ENCODE measurements at regions not wholly inside any gene's neighbourhood (a gene's known extent, or its start where the extent isn't known, plus 50 kb on each side); places are given as distances from the start of the nearest gene placed in this dataset.
A peak's percentile ranks its signal among the peaks of the same experiment; 100 is the strongest.

GRCh38 chr9:2963307-2963706 lies 119.4 kb upstream of the PUM3 start:
- Histone ChIP-seq H3K18ac (ENCODE audit: low read length) (no peak overlapping the region), H3K4me3 (ENCODE audit: low read depth, low read length) (no peak overlapping the region), H2AK5ac (ENCODE audit: low read length) (no peak overlapping the region), H3K27me3 (ENCODE audit: insufficient read depth, low read length) (no peaks in the 10 kb centered on the region), H3K79me2 (ENCODE audit: control insufficient read depth, insufficient read depth, low read length, poor library complexity) (no peaks in the 10 kb centered on the region), H2AFZ (ENCODE audit: insufficient read depth, low read length, poor library complexity) (no peak overlapping the region), H3K4me2 (ENCODE audit: low read length) (no peak overlapping the region), H3K9me3 (ENCODE audit: insufficient read depth, low read depth, low read length) (peaks cover 1% of the 10 kb centered on the region), H2BK5ac (ENCODE audit: low read depth, low read length, poor library complexity) (no peak overlapping the region), H3K27ac (ENCODE audit: low read depth, low read length) (no peak overlapping the region), H3K4ac (ENCODE audit: low read depth, low read length) (no peak overlapping the region), H3K9ac (ENCODE audit: low read length) (no peak overlapping the region), H4K8ac (ENCODE audit: low read depth, low read length) (no peak overlapping the region), H2BK12ac (ENCODE audit: low read length) (no peak overlapping the region), H2BK120ac (ENCODE audit: insufficient read depth, low read length, poor library complexity) (no peak overlapping the region), H4K91ac (ENCODE audit: low read depth, low read length) (no peak overlapping the region), H3K36me3 (ENCODE audit: control insufficient read depth in 1 of 2, insufficient read depth in 2 of 2, low read length in 2 of 2) (no peaks in the 10 kb centered on the region), H3K4me1 (ENCODE audit: control insufficient read depth in 1 of 2, insufficient read depth in 2 of 2, low read length in 2 of 2) (no peaks in the 10 kb centered on the region), H3K79me1 (ENCODE audit: low read length) (no peaks in the 10 kb centered on the region), H3K14ac (ENCODE audit: low read length) (no peak overlapping the region), H4K12ac (ENCODE audit: low read depth, low read length) (no peak overlapping the region), H3K23ac (ENCODE audit: low read length) (no peak overlapping the region)
- no CpG with 5 or more reads among the region's 2 CpGs for WGBS (ENCODE audit: extremely low coverage, insufficient coverage, insufficient read length)
- DNase-seq: peak in 1 of 2 donors; percentile 20

DNA sequence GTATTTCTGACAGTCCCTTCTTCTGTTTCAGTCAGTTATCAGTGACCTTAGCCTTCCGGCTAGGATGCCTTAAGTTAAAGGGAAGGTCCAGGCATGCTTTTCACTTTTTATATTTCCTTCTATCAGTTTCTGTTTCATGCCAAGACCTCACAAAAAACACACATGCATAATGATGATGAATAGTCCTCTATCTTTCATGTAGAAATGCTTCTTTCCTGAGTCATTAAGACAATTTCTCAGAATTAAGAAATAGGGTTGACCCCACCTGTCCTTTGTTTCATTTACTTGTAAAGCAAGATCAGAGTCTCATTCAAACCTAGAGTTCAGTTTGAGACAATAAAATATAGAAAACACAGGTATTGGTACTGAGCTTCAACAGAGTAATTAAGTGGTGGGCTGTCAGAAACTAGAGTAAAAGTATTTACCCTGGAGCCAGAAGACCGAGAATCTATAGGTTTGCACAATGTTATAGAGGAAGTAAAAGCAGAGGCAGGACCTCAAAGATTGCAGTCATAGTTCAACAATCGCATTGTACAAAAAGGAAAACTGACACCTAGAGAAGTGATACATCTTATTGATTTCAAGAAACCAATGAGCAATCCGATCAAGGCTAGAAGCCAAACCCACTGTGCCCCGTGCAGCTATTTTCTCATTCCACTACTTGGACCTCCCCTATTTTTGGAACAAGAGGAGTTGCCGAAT lies 118.7 kb upstream of the PUM3 start:
- no peak overlapping the region for H4K8ac ChIP-seq (ENCODE audit: low read depth, low read length)
- DNase-seq: peak in 1 of 2 donors; percentile 23
- H3K36me3 ChIP-seq (ENCODE audit: control insufficient read depth in 1 of 2, insufficient read depth in 2 of 2, low read length in 2 of 2): no peaks in the 10 kb centered on the region
- no peak overlapping the region for H2BK12ac ChIP-seq (ENCODE audit: low read length)
- H3K4me1 ChIP-seq (ENCODE audit: control insufficient read depth in 1 of 2, insufficient read depth in 2 of 2, low read length in 2 of 2): no peaks in the 10 kb centered on the region
- H3K27ac ChIP-seq (ENCODE audit: low read depth, low read length): no peak overlapping the region
- H3K27me3 ChIP-seq (ENCODE audit: insufficient read depth, low read length): no peaks in the 10 kb centered on the region
- H3K4me2 ChIP-seq (ENCODE audit: low read length): no peak overlapping the region
- H3K9me3 ChIP-seq (ENCODE audit: insufficient read depth, low read depth, low read length): peaks cover 1% of the 10 kb centered on the region
- WGBS (ENCODE audit: extremely low coverage, insufficient coverage, insufficient read length): no CpG with 5 or more reads among the region's 6 CpGs
- no peak overlapping the region for H3K23ac ChIP-seq (ENCODE audit: low read length)
- H3K4me3 ChIP-seq (ENCODE audit: low read depth, low read length): no peak overlapping the region
- H3K79me1 ChIP-seq (ENCODE audit: low read length): no peaks in the 10 kb centered on the region
- no peak overlapping the region for H4K12ac ChIP-seq (ENCODE audit: low read depth, low read length)
- no peak overlapping the region for H3K14ac ChIP-seq (ENCODE audit: low read length)
- H4K91ac ChIP-seq (ENCODE audit: low read depth, low read length): no peak overlapping the region
- no peak overlapping the region for H2AK5ac ChIP-seq (ENCODE audit: low read length)
- H3K18ac ChIP-seq (ENCODE audit: low read length): no peak overlapping the region
- H3K79me2 ChIP-seq (ENCODE audit: control insufficient read depth, insufficient read depth, low read length, poor library complexity): no peaks in the 10 kb centered on the region
- H3K4ac ChIP-seq (ENCODE audit: low read depth, low read length): no peak overlapping the region
- no peak overlapping the region for H2BK120ac ChIP-seq (ENCODE audit: insufficient read depth, low read length, poor library complexity)
- H2AFZ ChIP-seq (ENCODE audit: insufficient read depth, low read length, poor library complexity): no peak overlapping the region
- H2BK5ac ChIP-seq (ENCODE audit: low read depth, low read length, poor library complexity): no peak overlapping the region
- no peak overlapping the region for H3K9ac ChIP-seq (ENCODE audit: low read length)

GRCh38 chr9:2958219-2958618 lies 114.3 kb upstream of the PUM3 start:
- H2BK120ac ChIP-seq (ENCODE audit: insufficient read depth, low read length, poor library complexity): no peak overlapping the region
- H2AK5ac ChIP-seq (ENCODE audit: low read length): no peak overlapping the region
- H3K9me3 ChIP-seq (ENCODE audit: insufficient read depth, low read depth, low read length): no peaks in the 10 kb centered on the region
- H3K14ac ChIP-seq (ENCODE audit: low read length): no peak overlapping the region
- H2BK5ac ChIP-seq (ENCODE audit: low read depth, low read length, poor library complexity): no peak overlapping the region
- H2BK12ac ChIP-seq (ENCODE audit: low read length): no peak overlapping the region
- no peak overlapping the region for H3K9ac ChIP-seq (ENCODE audit: low read length)
- no peak overlapping the region for H3K4me2 ChIP-seq (ENCODE audit: low read length)
- no CpG with 5 or more reads among the region's 2 CpGs for WGBS (ENCODE audit: extremely low coverage, insufficient coverage, insufficient read length)
- DNase-seq: no peak
- H3K4ac ChIP-seq (ENCODE audit: low read depth, low read length): no peak overlapping the region
- no peaks in the 10 kb centered on the region for H3K79me2 ChIP-seq (ENCODE audit: control insufficient read depth, insufficient read depth, low read length, poor library complexity)
- H3K27me3 ChIP-seq (ENCODE audit: insufficient read depth, low read length): no peaks in the 10 kb centered on the region
- no peaks in the 10 kb centered on the region for H3K4me1 ChIP-seq (ENCODE audit: control insufficient read depth in 1 of 2, insufficient read depth in 2 of 2, low read length in 2 of 2)
- no peak overlapping the region for H3K4me3 ChIP-seq (ENCODE audit: low read depth, low read length)
- H4K12ac ChIP-seq (ENCODE audit: low read depth, low read length): no peak overlapping the region
- H3K79me1 ChIP-seq (ENCODE audit: low read length): no peaks in the 10 kb centered on the region
- H3K27ac ChIP-seq (ENCODE audit: low read depth, low read length): no peak overlapping the region
- H4K8ac ChIP-seq (ENCODE audit: low read depth, low read length): no peak overlapping the region
- no peak overlapping the region for H3K23ac ChIP-seq (ENCODE audit: low read length)
- no peak overlapping the region for H3K18ac ChIP-seq (ENCODE audit: low read length)
- no peaks in the 10 kb centered on the region for H3K36me3 ChIP-seq (ENCODE audit: control insufficient read depth in 1 of 2, insufficient read depth in 2 of 2, low read length in 2 of 2)
- H4K91ac ChIP-seq (ENCODE audit: low read depth, low read length): no peak overlapping the region
- H2AFZ ChIP-seq (ENCODE audit: insufficient read depth, low read length, poor library complexity): no peak overlapping the region

GRCh38 chr9:2957656-2958200 lies 113.8 kb upstream of the PUM3 start:
- Histone ChIP-seq H3K27ac (ENCODE audit: low read depth, low read length) (no peak overlapping the region), H3K4me1 (ENCODE audit: control insufficient read depth in 1 of 2, insufficient read depth in 2 of 2, low read length in 2 of 2) (no peaks in the 10 kb centered on the region), H4K91ac (ENCODE audit: low read depth, low read length) (no peak overlapping the region), H3K18ac (ENCODE audit: low read length) (no peak overlapping the region), H3K9ac (ENCODE audit: low read length) (no peak overlapping the region), H2AK5ac (ENCODE audit: low read length) (no peak overlapping the region), H3K4ac (ENCODE audit: low read depth, low read length) (no peak overlapping the region), H3K79me1 (ENCODE audit: low read length) (no peaks in the 10 kb centered on the region), H2AFZ (ENCODE audit: insufficient read depth, low read length, poor library complexity) (no peak overlapping the region), H2BK120ac (ENCODE audit: insufficient read depth, low read length, poor library complexity) (no peak overlapping the region), H4K8ac (ENCODE audit: low read depth, low read length) (no peak overlapping the region), H4K12ac (ENCODE audit: low read depth, low read length) (no peak overlapping the region), H3K27me3 (ENCODE audit: insufficient read depth, low read length) (no peaks in the 10 kb centered on the region), H3K9me3 (ENCODE audit: insufficient read depth, low read depth, low read length) (no peaks in the 10 kb centered on the region), H3K36me3 (ENCODE audit: control insufficient read depth in 1 of 2, insufficient read depth in 2 of 2, low read length in 2 of 2) (no peaks in the 10 kb centered on the region), H3K4me2 (ENCODE audit: low read length) (no peak overlapping the region), H3K14ac (ENCODE audit: low read length) (no peak overlapping the region), H3K23ac (ENCODE audit: low read length) (no peak overlapping the region), H2BK5ac (ENCODE audit: low read depth, low read length, poor library complexity) (no peak overlapping the region), H2BK12ac (ENCODE audit: low read length) (no peak overlapping the region), H3K79me2 (ENCODE audit: control insufficient read depth, insufficient read depth, low read length, poor library complexity) (no peaks in the 10 kb centered on the region), H3K4me3 (ENCODE audit: low read depth, low read length) (no peak overlapping the region)
- no CpG with 5 or more reads among the region's 6 CpGs for WGBS (ENCODE audit: extremely low coverage, insufficient coverage, insufficient read length)
- no peak for DNase-seq

All from trophoblast cell (in vitro differentiated cells and primary cell).